ENCODE measurements at regions not wholly inside any gene's neighbourhood (a gene's known extent, or its start where the extent isn't known, plus 50 kb on each side); places are given as distances from the start of the nearest gene placed in this dataset.

GRCh38 chr22:48896766-48897644 lies 930.7 kb downstream of the BRD1 start:
- Histone ChIP-seq H3K36me3 (ENCODE audit: insufficient read depth, low read length) (no peaks in the 10 kb centered on the region), H4K20me1 (ENCODE audit: insufficient read depth, low read length, poor library complexity, severe bottlenecking) (no peaks in the 10 kb centered on the region), H3K4me2 (ENCODE audit: low read depth, low read length, poor library complexity, severe bottlenecking) (no peak overlapping the region), H3K4me1 (ENCODE audit: insufficient read depth, low read length, poor library complexity, severe bottlenecking) (no peaks in the 10 kb centered on the region), H3K9me2 (replicated peaks; ENCODE audit: low read depth, low read length) (no peaks in the 10 kb centered on the region), H3K4me3 (ENCODE audit: low read length, poor library complexity, severe bottlenecking) (no peak overlapping the region), H3F3A (ENCODE audit: low read depth) (no peaks in the 10 kb centered on the region), H3K27me3 (ENCODE audit: insufficient read depth, low read length, poor library complexity, severe bottlenecking) (no peaks in the 10 kb centered on the region), H3K9me3 (ENCODE audit: insufficient read depth, low read depth, low read length) (peaks cover 33% of the 10 kb centered on the region; the same call in 1 of the 2 replicates), H3K9ac (ENCODE audit: low read depth, low read length, poor library complexity, severe bottlenecking) (no peak overlapping the region), H3K79me2 (ENCODE audit: insufficient read depth, low read length) (no peaks in the 10 kb centered on the region), H2AFZ (ENCODE audit: low read length) (no peak overlapping the region)
- TF ChIP-seq CTCF (conservative IDR thresholded peaks at IDR 0.05; ENCODE audit: low read length) = no peak
- no peak for TF ChIP-seq EZH2phosphoT487 (IDR thresholded peaks at IDR 0.05; ENCODE audit: borderline replicate concordance)

GRCh38 chr22:48895831-48896765 lies 931.6 kb downstream of the BRD1 start:
- TF ChIP-seq CTCF (conservative IDR thresholded peaks at IDR 0.05; ENCODE audit: low read length) (no peak), EZH2phosphoT487 (IDR thresholded peaks at IDR 0.05; ENCODE audit: borderline replicate concordance) (no peak)
- Histone ChIP-seq H3K79me2 (ENCODE audit: insufficient read depth, low read length) (no peaks in the 10 kb centered on the region), H3K4me1 (ENCODE audit: insufficient read depth, low read length, poor library complexity, severe bottlenecking) (no peaks in the 10 kb centered on the region), H3K9me3 (ENCODE audit: insufficient read depth, low read depth, low read length) (peaks cover 39% of the 10 kb centered on the region; the same call in 1 of the 2 replicates), H3K4me3 (ENCODE audit: low read length, poor library complexity, severe bottlenecking) (no peak overlapping the region), H3K4me2 (ENCODE audit: low read depth, low read length, poor library complexity, severe bottlenecking) (no peak overlapping the region), H3K36me3 (ENCODE audit: insufficient read depth, low read length) (no peaks in the 10 kb centered on the region), H4K20me1 (ENCODE audit: insufficient read depth, low read length, poor library complexity, severe bottlenecking) (no peaks in the 10 kb centered on the region), H2AFZ (ENCODE audit: low read length) (no peak overlapping the region), H3K27me3 (ENCODE audit: insufficient read depth, low read length, poor library complexity, severe bottlenecking) (no peaks in the 10 kb centered on the region), H3K9me2 (replicated peaks; ENCODE audit: low read depth, low read length) (no peaks in the 10 kb centered on the region), H3F3A (ENCODE audit: low read depth) (no peaks in the 10 kb centered on the region), H3K9ac (ENCODE audit: low read depth, low read length, poor library complexity, severe bottlenecking) (no peak overlapping the region)

GRCh38 chr22:48895336-48895735 lies 932.3 kb downstream of the BRD1 start:
- Histone ChIP-seq H3K36me3 (ENCODE audit: insufficient read depth, low read length) (no peaks in the 10 kb centered on the region), H3F3A (ENCODE audit: low read depth) (no peaks in the 10 kb centered on the region), H3K9me2 (replicated peaks; ENCODE audit: low read depth, low read length) (no peaks in the 10 kb centered on the region), H3K9ac (ENCODE audit: low read depth, low read length, poor library complexity, severe bottlenecking) (no peak overlapping the region), H2AFZ (ENCODE audit: low read length) (no peak overlapping the region), H3K79me2 (ENCODE audit: insufficient read depth, low read length) (no peaks in the 10 kb centered on the region), H3K4me1 (ENCODE audit: insufficient read depth, low read length, poor library complexity, severe bottlenecking) (no peaks in the 10 kb centered on the region), H3K4me3 (ENCODE audit: low read length, poor library complexity, severe bottlenecking) (no peak overlapping the region), H4K20me1 (ENCODE audit: insufficient read depth, low read length, poor library complexity, severe bottlenecking) (no peaks in the 10 kb centered on the region), H3K9me3 (ENCODE audit: insufficient read depth, low read depth, low read length) (peaks cover 44% of the 10 kb centered on the region; the same call in 1 of the 2 replicates), H3K4me2 (ENCODE audit: low read depth, low read length, poor library complexity, severe bottlenecking) (no peak overlapping the region), H3K27me3 (ENCODE audit: insufficient read depth, low read length, poor library complexity, severe bottlenecking) (no peaks in the 10 kb centered on the region)
- TF ChIP-seq CTCF (conservative IDR thresholded peaks at IDR 0.05; ENCODE audit: low read length) = no peak
- no peak for TF ChIP-seq EZH2phosphoT487 (IDR thresholded peaks at IDR 0.05; ENCODE audit: borderline replicate concordance)
